ENCODE measurements at regions not wholly inside any gene's neighbourhood (a gene's known extent, or its start where the extent isn't known, plus 50 kb on each side); places are given as distances from the start of the nearest gene placed in this dataset.

- TF ChIP-seq CTCF (IDR thresholded peaks at IDR 0.05), result no peak
- TF ChIP-seq POLR2A (IDR thresholded peaks at IDR 0.05), result no peak
These were observed 441.9 kb upstream of the SLC14A2 start for GRCh38 chr18:45173327-45173726.
